Glomerular endothelial cell (primary cell): ENCODE measurements at regions not wholly inside any gene's neighbourhood (a gene's known extent, or its start where the extent isn't known, plus 50 kb on each side); places are given as distances from the start of the nearest gene placed in this dataset.

Experiments
- DNase-seq: peaks from one replicate; pipeline ENCODE4 v3.0.0-alpha.2; 2011; ENCODE audit warnings: low read depth, low spot score; ENCODE audit errors: extremely low read depth

GRCh38 chr3:177554895-177555759 lies 357.8 kb upstream of the TBL1XR1 start:
- DNase-seq = no peak

- no peak for DNase-seq
These were observed 360.3 kb upstream of the TBL1XR1 start for GRCh38 chr3:177557548-177557947.

GRCh38 chr3:177561365-177561764 lies 364.1 kb upstream of the TBL1XR1 start:
- DNase-seq = no peak

- DNase-seq = no peak
These were observed 364.6 kb upstream of the TBL1XR1 start for GRCh38 chr3:177561769-177562392.

- no peak for DNase-seq
These were observed 366.0 kb upstream of the TBL1XR1 start for GRCh38 chr3:177563243-177563780.

GRCh38 chr3:177563792-177564191 lies 366.5 kb upstream of the TBL1XR1 start:
- DNase-seq = no peak

GRCh38 chr3:177565981-177566380 lies 368.7 kb upstream of the TBL1XR1 start:
- no peak for DNase-seq

GRCh38 chr3:177567833-177568232 lies 370.6 kb upstream of the TBL1XR1 start:
- no peak for DNase-seq

- DNase-seq = no peak
These were observed 371.9 kb upstream of the TBL1XR1 start for GRCh38 chr3:177569193-177569592.

GRCh38 chr3:177569875-177570657 lies 372.8 kb upstream of the TBL1XR1 start:
- DNase-seq = no peak

- no peak for DNase-seq
These were observed 374.1 kb upstream of the TBL1XR1 start for GRCh38 chr3:177571271-177571943.

GRCh38 chr3:177571944-177572315 lies 374.6 kb upstream of the TBL1XR1 start:
- no peak for DNase-seq

GRCh38 chr3:177574222-177574856 lies 377.1 kb upstream of the TBL1XR1 start:
- DNase-seq = no peak

GRCh38 chr3:177576746-177577145 lies 379.5 kb upstream of the TBL1XR1 start:
- DNase-seq = no peak

GRCh38 chr3:177578488-177578887 lies 381.2 kb upstream of the TBL1XR1 start:
- DNase-seq = no peak

GRCh38 chr3:177579419-177579818 lies 382.1 kb upstream of the TBL1XR1 start:
- DNase-seq = no peak

GRCh38 chr3:177580437-177580836 lies 383.2 kb upstream of the TBL1XR1 start:
- no peak for DNase-seq

- DNase-seq = no peak
These were observed 388.0 kb upstream of the TBL1XR1 start for GRCh38 chr3:177585271-177585670.

GRCh38 chr3:177589041-177589650 lies 391.9 kb upstream of the TBL1XR1 start:
- no peak for DNase-seq

- DNase-seq = no peak
These were observed 392.7 kb upstream of the TBL1XR1 start for GRCh38 chr3:177589911-177590381.
